ENCODE measurements at regions not wholly inside any gene's neighbourhood (a gene's known extent, or its start where the extent isn't known, plus 50 kb on each side); places are given as distances from the start of the nearest gene placed in this dataset.
A peak's percentile ranks its signal among the peaks of the same experiment; 100 is the strongest.

GRCh38 chr9:86166546-86166945 is 67.2 kb upstream of the GOLM1 start (continued):
- TF ChIP-seq, protein P1, sequence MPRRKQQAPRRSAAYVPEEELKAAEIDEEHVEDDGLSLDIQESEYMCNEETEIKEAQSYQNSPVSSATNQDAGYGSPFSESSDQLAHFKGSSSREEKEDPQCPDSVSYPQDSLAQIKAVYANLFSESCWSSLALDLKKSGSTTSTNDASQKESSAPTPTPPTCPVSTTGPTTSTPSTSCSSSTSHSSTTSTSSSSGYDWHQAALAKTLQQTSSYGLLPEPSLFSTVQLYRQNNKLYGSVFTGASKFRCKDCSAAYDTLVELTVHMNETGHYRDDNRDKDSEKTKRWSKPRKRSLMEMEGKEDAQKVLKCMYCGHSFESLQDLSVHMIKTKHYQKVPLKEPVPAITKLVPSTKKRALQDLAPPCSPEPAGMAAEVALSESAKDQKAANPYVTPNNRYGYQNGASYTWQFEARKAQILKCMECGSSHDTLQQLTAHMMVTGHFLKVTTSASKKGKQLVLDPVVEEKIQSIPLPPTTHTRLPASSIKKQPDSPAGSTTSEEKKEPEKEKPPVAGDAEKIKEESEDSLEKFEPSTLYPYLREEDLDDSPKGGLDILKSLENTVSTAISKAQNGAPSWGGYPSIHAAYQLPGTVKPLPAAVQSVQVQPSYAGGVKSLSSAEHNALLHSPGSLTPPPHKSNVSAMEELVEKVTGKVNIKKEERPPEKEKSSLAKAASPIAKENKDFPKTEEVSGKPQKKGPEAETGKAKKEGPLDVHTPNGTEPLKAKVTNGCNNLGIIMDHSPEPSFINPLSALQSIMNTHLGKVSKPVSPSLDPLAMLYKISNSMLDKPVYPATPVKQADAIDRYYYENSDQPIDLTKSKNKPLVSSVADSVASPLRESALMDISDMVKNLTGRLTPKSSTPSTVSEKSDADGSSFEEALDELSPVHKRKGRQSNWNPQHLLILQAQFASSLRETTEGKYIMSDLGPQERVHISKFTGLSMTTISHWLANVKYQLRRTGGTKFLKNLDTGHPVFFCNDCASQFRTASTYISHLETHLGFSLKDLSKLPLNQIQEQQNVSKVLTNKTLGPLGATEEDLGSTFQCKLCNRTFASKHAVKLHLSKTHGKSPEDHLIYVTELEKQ (CRISPR knock-in tag; IDR thresholded peaks at IDR 0.05), result no peak
- no peak for TF ChIP-seq NKRF (IDR thresholded peaks at IDR 0.05; ENCODE audit: borderline replicate concordance)
- TF ChIP-seq ZNF134 (CRISPR knock-in tag; conservative IDR thresholded peaks at IDR 0.05), result no peak
- no peak for TF ChIP-seq ZNF212 (CRISPR knock-in tag; IDR thresholded peaks at IDR 0.05)
- no peak for TF ChIP-seq NCOA2 (IDR thresholded peaks at IDR 0.05; ENCODE audit: partially characterized antibody in 2 of 2)
- TF ChIP-seq TAF9B (IDR thresholded peaks at IDR 0.05; ENCODE audit: partially characterized antibody), result no peak
- no peak for TF ChIP-seq ZNF507 (tag; conservative IDR thresholded peaks at IDR 0.05)
- TF ChIP-seq ADNP (tag; IDR thresholded peaks at IDR 0.05), result no peak
- peak; percentile 33; the same call in 1 of the 2 replicates for TF ChIP-seq DMBX1 (CRISPR knock-in tag; IDR thresholded peaks at IDR 0.05; ENCODE audit: borderline replicate concordance)
- TF ChIP-seq KAT2B (IDR thresholded peaks at IDR 0.05; ENCODE audit: low read depth, low read length), result no peak
- no peak for TF ChIP-seq LARP7 (IDR thresholded peaks at IDR 0.05)
- TF ChIP-seq SMC3 (conservative IDR thresholded peaks at IDR 0.05; ENCODE audit: insufficient read depth, low read depth, low read length), result no peak
- TF ChIP-seq DNMT1 (IDR thresholded peaks at IDR 0.05), result no peak
- no peak for TF ChIP-seq NR2C1 (IDR thresholded peaks at IDR 0.05)
- 0 out of 2 replicates have a peak, but pooled peaks have one; percentile 15 for TF ChIP-seq NR2C1 (tag; IDR thresholded peaks at IDR 0.05)
